ENCODE measurements at regions not wholly inside any gene's neighbourhood (a gene's known extent, or its start where the extent isn't known, plus 50 kb on each side); places are given as distances from the start of the nearest gene placed in this dataset.

- TF ChIP-seq POLR2AphosphoS5 (IDR thresholded peaks at IDR 0.05) (no peak), POLR2A (IDR thresholded peaks at IDR 0.05) (no peak)
These were observed 1545.3 kb upstream of the C9orf72 start for GRCh38 chr9:29118555-29118954.

Data from prostate gland (tissue), 1 donor.